ENCODE measurements at regions not wholly inside any gene's neighbourhood (a gene's known extent, or its start where the extent isn't known, plus 50 kb on each side); places are given as distances from the start of the nearest gene placed in this dataset.
"Not testable (repeated sequence)": the region's sequence is repeated elsewhere in the genome, so short reads cannot be mapped to it uniquely, and the experiment has no call there.

GRCh38 chr7:116394106-116394505 is 105.4 kb upstream of the CAV2 start:
- no peak overlapping the region for H3K4me3 Mint-ChIP-seq
- intact Hi-C loops (cut with micrococcal nuclease), result no loop called here
- peaks cover 11% of the 10 kb centered on the region for H3K27me3 Mint-ChIP-seq (ENCODE audit: low read depth)
- CTCF ChIA-PET, result no interaction called here
- H3K36me3 Mint-ChIP-seq (ENCODE audit: low read depth), result no peaks in the 10 kb centered on the region
- H3K27ac Mint-ChIP-seq, result no peak overlapping the region
- no peaks in the 10 kb centered on the region for H3K4me1 Mint-ChIP-seq (ENCODE audit: low read depth)
- no peak for DNase-seq
- no peaks in the 10 kb centered on the region for H3K9me3 Mint-ChIP-seq

GRCh38 chr7:116395141-116395791 is 104.3 kb upstream of the CAV2 start:
- H3K4me3 Mint-ChIP-seq, result no peak overlapping the region
- DNase-seq, result no peak
- CTCF ChIA-PET, result interaction anchor here (0.6 kb wide), 1 partner anchor 12 kb away, joined by 5 read pairs; no protein-coding TSS in a partner anchor
- peaks cover 11% of the 10 kb centered on the region for H3K27me3 Mint-ChIP-seq (ENCODE audit: low read depth)
- intact Hi-C loops (cut with micrococcal nuclease), result no loop called here
- no peaks in the 10 kb centered on the region for H3K4me1 Mint-ChIP-seq (ENCODE audit: low read depth)
- no peak overlapping the region for H3K27ac Mint-ChIP-seq
- H3K36me3 Mint-ChIP-seq (ENCODE audit: low read depth), result no peaks in the 10 kb centered on the region
- H3K9me3 Mint-ChIP-seq, result no peaks in the 10 kb centered on the region

- Mint-ChIP-seq H3K27ac (no peak overlapping the region), H3K36me3 (ENCODE audit: low read depth) (no peaks in the 10 kb centered on the region), H3K27me3 (ENCODE audit: low read depth) (peaks cover 11% of the 10 kb centered on the region), H3K9me3 (no peaks in the 10 kb centered on the region), H3K4me3 (no peak overlapping the region), H3K4me1 (ENCODE audit: low read depth) (no peaks in the 10 kb centered on the region)
- intact Hi-C loops (cut with micrococcal nuclease), result no loop called here
- CTCF ChIA-PET, result no interaction called here
- DNase-seq, result no peak
Observed at GRCh38 chr7:116398672-116399071, 100.9 kb upstream of the CAV2 start.

GRCh38 chr7:116399819-116400218 is 99.7 kb upstream of the CAV2 start:
- no peaks in the 10 kb centered on the region for H3K36me3 Mint-ChIP-seq (ENCODE audit: low read depth)
- H3K9me3 Mint-ChIP-seq, result no peaks in the 10 kb centered on the region
- no peak overlapping the region for H3K4me3 Mint-ChIP-seq
- H3K4me1 Mint-ChIP-seq (ENCODE audit: low read depth), result no peaks in the 10 kb centered on the region
- H3K27ac Mint-ChIP-seq, result no peak overlapping the region
- intact Hi-C loops (cut with micrococcal nuclease), result no loop called here
- CTCF ChIA-PET, result no interaction called here
- peaks cover 17% of the 10 kb centered on the region for H3K27me3 Mint-ChIP-seq (ENCODE audit: low read depth)
- DNase-seq, result no peak

GRCh38 chr7:116400522-116400921 is 99.0 kb upstream of the CAV2 start:
- CTCF ChIA-PET, result interaction anchor here (1.5 kb wide), 1 partner anchor 12 kb away, joined by 3 read pairs; no protein-coding TSS in a partner anchor
- peaks cover 22% of the 10 kb centered on the region for H3K27me3 Mint-ChIP-seq (ENCODE audit: low read depth)
- no peak overlapping the region for H3K27ac Mint-ChIP-seq
- intact Hi-C loops (cut with micrococcal nuclease), result no loop called here
- no peak overlapping the region for H3K4me3 Mint-ChIP-seq
- DNase-seq, result no peak
- H3K36me3 Mint-ChIP-seq (ENCODE audit: low read depth), result no peaks in the 10 kb centered on the region
- no peaks in the 10 kb centered on the region for H3K4me1 Mint-ChIP-seq (ENCODE audit: low read depth)
- no peaks in the 10 kb centered on the region for H3K9me3 Mint-ChIP-seq

GRCh38 chr7:116401711-116402110 is 97.8 kb upstream of the CAV2 start:
- H3K4me1 Mint-ChIP-seq (ENCODE audit: low read depth), result no peaks in the 10 kb centered on the region
- intact Hi-C loops (cut with micrococcal nuclease), result no loop called here
- H3K27me3 Mint-ChIP-seq (ENCODE audit: low read depth), result peaks cover 21% of the 10 kb centered on the region
- DNase-seq, result no peak
- no peaks in the 10 kb centered on the region for H3K36me3 Mint-ChIP-seq (ENCODE audit: low read depth)
- CTCF ChIA-PET, result interaction anchor here (0.7 to 1.5 kb wide), 2 partner anchors 13 to 110 kb away, joined by 3 read pairs; no protein-coding TSS in a partner anchor
- no peaks in the 10 kb centered on the region for H3K9me3 Mint-ChIP-seq
- H3K27ac Mint-ChIP-seq, result no peak overlapping the region
- no peak overlapping the region for H3K4me3 Mint-ChIP-seq

- Mint-ChIP-seq H3K4me3 (no peak overlapping the region), H3K4me1 (ENCODE audit: low read depth) (no peaks in the 10 kb centered on the region), H3K9me3 (no peaks in the 10 kb centered on the region), H3K27me3 (ENCODE audit: low read depth) (peaks cover 24% of the 10 kb centered on the region), H3K36me3 (ENCODE audit: low read depth) (no peaks in the 10 kb centered on the region), H3K27ac (no peak overlapping the region)
- intact Hi-C loops (cut with micrococcal nuclease), result no loop called here
- CTCF ChIA-PET, result no interaction called here
- DNase-seq, result no peak
Observed at GRCh38 chr7:116403265-116403664, 96.3 kb upstream of the CAV2 start.

GRCh38 chr7:116404389-116404788 is 95.1 kb upstream of the CAV2 start:
- H3K4me3 Mint-ChIP-seq, result no peak overlapping the region
- CTCF ChIA-PET, result no interaction called here
- H3K27ac Mint-ChIP-seq, result no peak overlapping the region
- no peak for DNase-seq
- H3K4me1 Mint-ChIP-seq (ENCODE audit: low read depth), result no peaks in the 10 kb centered on the region
- H3K27me3 Mint-ChIP-seq (ENCODE audit: low read depth), result peaks cover 24% of the 10 kb centered on the region
- intact Hi-C loops (cut with micrococcal nuclease), result no loop called here
- H3K36me3 Mint-ChIP-seq (ENCODE audit: low read depth), result no peaks in the 10 kb centered on the region
- H3K9me3 Mint-ChIP-seq, result no peaks in the 10 kb centered on the region

GRCh38 chr7:116405810-116406209 is 93.7 kb upstream of the CAV2 start:
- CTCF ChIA-PET, result no interaction called here
- Mint-ChIP-seq H3K4me1 (ENCODE audit: low read depth) (no peaks in the 10 kb centered on the region), H3K4me3 (no peak overlapping the region), H3K27ac (no peak overlapping the region), H3K9me3 (no peaks in the 10 kb centered on the region), H3K27me3 (ENCODE audit: low read depth) (peaks cover 24% of the 10 kb centered on the region), H3K36me3 (ENCODE audit: low read depth) (no peaks in the 10 kb centered on the region)
- intact Hi-C loops (cut with micrococcal nuclease), result no loop called here
- no peak for DNase-seq

- peaks cover 23% of the 10 kb centered on the region for H3K27me3 Mint-ChIP-seq (ENCODE audit: low read depth)
- H3K4me3 Mint-ChIP-seq, result no peak overlapping the region
- no peaks in the 10 kb centered on the region for H3K9me3 Mint-ChIP-seq
- H3K36me3 Mint-ChIP-seq (ENCODE audit: low read depth), result no peaks in the 10 kb centered on the region
- H3K4me1 Mint-ChIP-seq (ENCODE audit: low read depth), result no peaks in the 10 kb centered on the region
- no peak overlapping the region for H3K27ac Mint-ChIP-seq
- intact Hi-C loops (cut with micrococcal nuclease), result no loop called here
- no peak for DNase-seq
- CTCF ChIA-PET, result no interaction called here
Observed at GRCh38 chr7:116407165-116407564, 92.4 kb upstream of the CAV2 start.

- H3K9me3 Mint-ChIP-seq, result no peaks in the 10 kb centered on the region
- DNase-seq, result no peak
- CTCF ChIA-PET, result no interaction called here
- intact Hi-C loops (cut with micrococcal nuclease), result no loop called here
- H3K4me3 Mint-ChIP-seq, result no peak overlapping the region
- no peaks in the 10 kb centered on the region for H3K36me3 Mint-ChIP-seq (ENCODE audit: low read depth)
- H3K27ac Mint-ChIP-seq, result no peak overlapping the region
- H3K27me3 Mint-ChIP-seq (ENCODE audit: low read depth), result peaks cover 19% of the 10 kb centered on the region
- no peaks in the 10 kb centered on the region for H3K4me1 Mint-ChIP-seq (ENCODE audit: low read depth)
Observed at GRCh38 chr7:116408166-116408565, 91.4 kb upstream of the CAV2 start.

GRCh38 chr7:116408831-116409453 is 90.6 kb upstream of the CAV2 start:
- H3K9me3 Mint-ChIP-seq; H3K36me3 Mint-ChIP-seq (ENCODE audit: low read depth); intact Hi-C loops (cut with micrococcal nuclease); H3K4me3 Mint-ChIP-seq; DNase-seq; H3K27ac Mint-ChIP-seq; H3K4me1 Mint-ChIP-seq (ENCODE audit: low read depth); CTCF ChIA-PET: not testable (repeated sequence)
- H3K27me3 Mint-ChIP-seq (ENCODE audit: low read depth), result peaks cover 17% of the 10 kb centered on the region

GRCh38 chr7:116410694-116411093 is 88.8 kb upstream of the CAV2 start:
- CTCF ChIA-PET; H3K9me3 Mint-ChIP-seq; intact Hi-C loops (cut with micrococcal nuclease): not testable (repeated sequence)

More at GRCh38 chr7:116410694-116411093, 88.8 kb upstream of the CAV2 start:
- not testable (repeated sequence) for H3K27ac Mint-ChIP-seq; H3K36me3 Mint-ChIP-seq (ENCODE audit: low read depth); DNase-seq; H3K27me3 Mint-ChIP-seq (ENCODE audit: low read depth); H3K4me1 Mint-ChIP-seq (ENCODE audit: low read depth); H3K4me3 Mint-ChIP-seq
